ENCODE measurements at regions not wholly inside any gene's neighbourhood (a gene's known extent, or its start where the extent isn't known, plus 50 kb on each side); places are given as distances from the start of the nearest gene placed in this dataset.

DNA sequence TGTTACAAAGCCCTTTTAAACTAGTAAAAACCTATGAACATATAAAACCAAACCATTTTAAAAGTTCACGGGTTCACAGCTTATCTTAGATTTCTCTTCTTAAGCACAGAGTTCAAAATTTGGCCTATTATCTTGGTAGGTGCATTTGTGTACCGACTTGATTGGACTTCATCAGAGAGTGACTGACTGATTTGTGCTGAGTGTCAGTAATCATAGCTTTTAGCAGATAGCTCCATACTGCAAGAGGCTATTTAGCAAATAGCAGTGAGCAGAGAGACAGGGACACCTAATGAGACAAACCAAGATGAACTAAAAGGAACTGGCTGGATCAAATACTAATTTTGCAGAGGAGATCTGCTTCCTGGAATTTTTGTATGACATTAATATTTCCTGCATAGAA lies 274.5 kb downstream of the PRR16 start:
- TF ChIP-seq, protein P1, sequence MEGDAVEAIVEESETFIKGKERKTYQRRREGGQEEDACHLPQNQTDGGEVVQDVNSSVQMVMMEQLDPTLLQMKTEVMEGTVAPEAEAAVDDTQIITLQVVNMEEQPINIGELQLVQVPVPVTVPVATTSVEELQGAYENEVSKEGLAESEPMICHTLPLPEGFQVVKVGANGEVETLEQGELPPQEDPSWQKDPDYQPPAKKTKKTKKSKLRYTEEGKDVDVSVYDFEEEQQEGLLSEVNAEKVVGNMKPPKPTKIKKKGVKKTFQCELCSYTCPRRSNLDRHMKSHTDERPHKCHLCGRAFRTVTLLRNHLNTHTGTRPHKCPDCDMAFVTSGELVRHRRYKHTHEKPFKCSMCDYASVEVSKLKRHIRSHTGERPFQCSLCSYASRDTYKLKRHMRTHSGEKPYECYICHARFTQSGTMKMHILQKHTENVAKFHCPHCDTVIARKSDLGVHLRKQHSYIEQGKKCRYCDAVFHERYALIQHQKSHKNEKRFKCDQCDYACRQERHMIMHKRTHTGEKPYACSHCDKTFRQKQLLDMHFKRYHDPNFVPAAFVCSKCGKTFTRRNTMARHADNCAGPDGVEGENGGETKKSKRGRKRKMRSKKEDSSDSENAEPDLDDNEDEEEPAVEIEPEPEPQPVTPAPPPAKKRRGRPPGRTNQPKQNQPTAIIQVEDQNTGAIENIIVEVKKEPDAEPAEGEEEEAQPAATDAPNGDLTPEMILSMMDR (IDR thresholded peaks at IDR 0.05) = no peak
- TF ChIP-seq POLR2A (IDR thresholded peaks at IDR 0.05) = no peak
- Histone ChIP-seq H3K4me1 (no peaks in the 10 kb centered on the region), H3K27me3 (no peaks in the 10 kb centered on the region), H3K36me3 (no peaks in the 10 kb centered on the region), H3K27ac (no peak overlapping the region), H3K9me3 (no peaks in the 10 kb centered on the region), H3K4me3 (no peak overlapping the region)
- no peak for DNase-seq
- intact Hi-C loops (cut with DNase I) = no loop called here
- 50 to 66% (median 57%) methylated on average over 2 of the region's 2 CpGs for WGBS, 4 donors
- no peak for ATAC-seq

DNA sequence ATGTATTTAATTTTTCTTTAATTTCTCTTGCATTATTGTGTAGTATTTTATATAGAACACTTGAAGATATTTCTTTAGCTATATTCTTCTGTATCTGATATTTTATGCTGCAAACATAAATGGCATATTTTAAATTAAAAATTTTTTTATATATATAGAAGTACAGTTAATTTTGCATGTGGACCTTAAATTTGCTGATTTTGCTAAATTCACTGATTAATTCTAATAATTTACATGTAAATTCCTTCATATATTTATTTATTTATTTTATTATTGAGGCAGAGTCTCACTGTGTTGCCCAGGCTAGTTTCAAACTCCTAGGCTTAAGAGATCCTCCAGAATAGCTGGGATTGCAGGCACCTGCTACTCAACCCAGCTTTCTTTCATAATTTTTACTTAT lies 276.9 kb downstream of the PRR16 start:
- ATAC-seq = no peak
- intact Hi-C loops (cut with DNase I) = loop anchor here in 1 of 10 donors (1.0 kb wide), 1 partner anchor 7 kb away; no protein-coding TSS in a partner anchor
- H3K4me3 ChIP-seq = no peak overlapping the region
- no peak for DNase-seq
- TF ChIP-seq, protein P1 (IDR thresholded peaks at IDR 0.05) = no peak
- TF ChIP-seq POLR2A (IDR thresholded peaks at IDR 0.05) = no peak
- no peaks in the 10 kb centered on the region for H3K27me3 ChIP-seq
- no peaks in the 10 kb centered on the region for H3K9me3 ChIP-seq
- H3K27ac ChIP-seq = no peak overlapping the region
- no peaks in the 10 kb centered on the region for H3K36me3 ChIP-seq
- H3K4me1 ChIP-seq = no peaks in the 10 kb centered on the region

DNA sequence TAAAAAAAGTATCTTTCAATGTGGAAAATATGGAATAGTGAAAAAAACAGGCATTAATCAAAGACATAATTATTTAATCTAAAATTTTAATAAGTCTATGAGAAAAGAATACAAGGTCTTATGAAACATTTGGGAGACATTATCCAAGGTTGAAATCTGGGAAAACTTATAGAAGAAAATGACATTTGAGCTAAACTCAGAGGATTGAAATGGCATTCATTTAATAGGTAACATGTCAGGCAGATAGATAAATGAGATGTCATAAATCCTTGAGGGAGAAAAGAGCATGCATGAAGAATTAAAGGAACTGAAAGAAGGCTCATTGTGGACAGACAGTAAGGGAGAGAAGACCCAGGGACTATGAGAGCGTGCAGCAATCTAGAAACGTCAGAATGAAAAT lies 284.4 kb downstream of the PRR16 start:
- no peak overlapping the region for H3K27ac ChIP-seq
- ATAC-seq (no peak), DNase-seq (no peak)
- intact Hi-C loops (cut with DNase I) = loop anchor here in 1 of 10 donors (1.0 kb wide), 1 partner anchor 8 kb away; no protein-coding TSS in a partner anchor
- no peaks in the 10 kb centered on the region for H3K36me3 ChIP-seq
- TF ChIP-seq, protein P1 (IDR thresholded peaks at IDR 0.05) = no peak
- no peak for TF ChIP-seq POLR2A (IDR thresholded peaks at IDR 0.05)
- H3K4me3 ChIP-seq = no peak overlapping the region
- no peaks in the 10 kb centered on the region for H3K27me3 ChIP-seq
- 76 to 85% (median 80%) methylated on average over 2 of the region's 2 CpGs for WGBS, 4 donors
- H3K4me1 ChIP-seq = no peaks in the 10 kb centered on the region
- peaks cover 0 to 5% (median 0%) of the 10 kb centered on the region in 12 donors for H3K9me3 ChIP-seq

DNA sequence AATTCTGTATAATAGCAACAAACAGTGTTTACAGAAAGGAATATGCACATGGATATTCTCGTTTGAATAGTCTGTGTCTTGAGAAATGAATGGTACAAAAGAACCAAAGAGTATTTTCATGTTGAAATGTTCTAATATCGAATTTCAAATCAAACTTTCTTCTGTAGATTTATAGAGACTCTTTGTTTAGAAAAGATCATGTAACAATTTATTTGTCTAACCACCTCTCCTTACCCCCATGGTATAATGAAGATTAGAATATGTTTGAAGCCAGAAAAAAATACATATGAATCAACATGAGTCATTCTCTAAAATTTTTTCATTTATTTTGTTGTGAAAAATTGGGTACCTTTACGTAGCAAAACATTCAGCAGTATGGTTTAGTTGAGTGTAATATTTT lies 285.6 kb downstream of the PRR16 start:
- no peak overlapping the region for H3K4me3 ChIP-seq
- 70 to 76% (median 74%) methylated on average over 3 of the region's 3 CpGs for WGBS, 4 donors
- no peaks in the 10 kb centered on the region for H3K4me1 ChIP-seq
- H3K36me3 ChIP-seq = no peaks in the 10 kb centered on the region
- ATAC-seq (no peak), DNase-seq (no peak)
- TF ChIP-seq, protein P1 (IDR thresholded peaks at IDR 0.05) = no peak
- no peak for TF ChIP-seq POLR2A (IDR thresholded peaks at IDR 0.05)
- H3K27ac ChIP-seq = no peak overlapping the region
- intact Hi-C loops (cut with DNase I) = no loop called here
- H3K27me3 ChIP-seq = no peaks in the 10 kb centered on the region
- H3K9me3 ChIP-seq = peaks cover 0 to 5% (median 0%) of the 10 kb centered on the region in 12 donors

All from heart left ventricle (tissue), 16 donors.